HuH-7 (cell line): ENCODE measurements at regions not wholly inside any gene's neighbourhood (a gene's known extent, or its start where the extent isn't known, plus 50 kb on each side); places are given as distances from the start of the nearest gene placed in this dataset.

Experiments used
- DNase-seq: peaks from one replicate; pipeline ENCODE4 v3.0.0; 2011; ENCODE audit warnings: low spot score

DNA sequence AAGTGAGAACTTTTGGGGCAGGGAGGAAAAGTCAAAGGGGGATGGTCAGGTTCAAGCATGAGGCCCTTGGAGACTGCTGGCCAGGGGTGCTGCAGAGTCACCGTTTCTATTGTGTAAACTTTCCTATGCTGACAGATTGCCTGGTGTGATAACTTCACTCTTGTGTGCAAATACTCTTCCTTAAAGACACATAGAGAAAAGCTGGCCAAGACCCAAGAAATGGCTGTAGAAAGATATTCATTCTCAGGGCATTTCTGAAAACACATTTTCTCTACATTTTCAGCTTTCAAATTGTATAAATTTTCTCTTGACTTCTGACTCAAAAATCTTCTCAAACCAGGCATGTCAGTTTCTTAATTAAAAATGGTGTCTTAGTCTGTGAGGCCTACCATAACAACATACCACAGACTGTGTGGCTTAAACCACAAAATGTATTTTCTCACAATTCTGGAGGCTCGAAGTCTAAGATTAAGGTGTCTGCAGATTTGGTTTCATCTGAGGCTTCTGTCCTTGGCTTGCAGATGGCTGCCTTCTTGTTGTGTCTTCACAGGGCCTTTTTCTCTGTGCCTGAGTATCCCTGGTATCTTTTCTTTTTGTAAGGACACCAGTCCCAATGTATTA lies 304.5 kb downstream of the KCNRG start:
- no peak for DNase-seq

- DNase-seq, result no peak
Measured at GRCh38 chr13:50320271-50320862, 305.1 kb downstream of the KCNRG start.

GRCh38 chr13:50322006-50322405 lies 306.8 kb downstream of the KCNRG start:
- no peak for DNase-seq

- DNase-seq, result no peak
Measured at GRCh38 chr13:50323440-50324065, 308.3 kb downstream of the KCNRG start.

DNA sequence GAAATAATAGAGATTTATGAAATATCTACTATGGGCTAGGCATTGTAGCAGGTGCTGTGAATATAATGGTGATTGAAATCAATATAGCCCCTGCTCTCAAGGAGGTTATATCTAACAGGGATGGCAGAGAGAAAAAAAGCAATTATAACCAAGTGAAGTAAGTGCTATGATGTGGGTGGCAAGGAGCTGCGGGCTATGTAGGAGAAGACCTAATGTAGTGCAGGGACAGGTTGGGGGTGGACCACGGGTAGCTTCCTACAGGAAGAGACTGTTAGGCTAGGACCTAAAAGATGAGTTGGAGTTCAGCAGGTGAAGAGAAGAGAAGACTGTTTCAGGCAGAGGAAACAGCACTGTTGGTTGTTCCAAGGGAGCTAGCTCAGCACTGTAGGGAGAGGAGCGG lies 311.0 kb downstream of the KCNRG start:
- no peak for DNase-seq

DNA sequence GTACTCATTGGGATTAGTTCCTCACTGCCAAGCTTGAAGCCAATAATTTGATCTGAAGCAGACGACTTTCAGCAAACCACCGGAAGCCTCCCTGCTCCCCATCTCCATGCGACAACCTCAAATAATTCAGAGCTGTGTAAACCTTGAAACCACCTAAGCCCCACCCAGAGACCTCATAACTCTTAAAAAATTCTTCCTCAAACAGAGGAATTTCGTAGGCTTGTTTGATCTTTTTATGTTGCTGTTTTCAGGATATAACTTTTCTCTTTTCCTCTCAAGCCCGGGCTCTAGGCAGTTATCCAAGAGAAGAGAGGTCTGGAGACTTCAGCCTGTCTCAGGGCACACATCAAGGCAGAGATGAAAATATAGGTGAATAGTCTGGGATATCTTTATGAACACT lies 311.6 kb downstream of the KCNRG start:
- no peak for DNase-seq

GRCh38 chr13:50334115-50334778 lies 319.0 kb downstream of the KCNRG start:
- no peak for DNase-seq

- no peak for DNase-seq
Measured at GRCh38 chr13:50334944-50335343, 319.7 kb downstream of the KCNRG start.

DNA sequence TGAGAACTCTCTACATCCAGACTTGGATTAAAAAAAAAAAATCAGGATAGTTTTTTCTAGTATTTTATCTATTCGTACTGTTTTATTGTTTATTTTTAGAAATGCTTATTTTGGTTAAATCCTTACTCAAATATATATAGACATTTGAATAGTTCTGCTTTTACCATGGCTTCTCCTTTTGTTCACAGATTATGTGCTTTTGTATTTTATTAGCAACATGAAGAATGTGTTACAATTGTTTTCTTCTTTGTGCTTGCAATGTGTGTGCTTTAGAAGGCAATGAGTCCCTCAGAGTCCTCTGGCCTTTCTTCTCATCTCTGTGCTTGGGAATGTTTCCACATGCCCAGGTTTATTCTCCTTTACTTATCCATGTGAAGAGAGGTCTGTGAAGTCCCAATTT lies 324.0 kb downstream of the KCNRG start:
- DNase-seq, result no peak

DNA sequence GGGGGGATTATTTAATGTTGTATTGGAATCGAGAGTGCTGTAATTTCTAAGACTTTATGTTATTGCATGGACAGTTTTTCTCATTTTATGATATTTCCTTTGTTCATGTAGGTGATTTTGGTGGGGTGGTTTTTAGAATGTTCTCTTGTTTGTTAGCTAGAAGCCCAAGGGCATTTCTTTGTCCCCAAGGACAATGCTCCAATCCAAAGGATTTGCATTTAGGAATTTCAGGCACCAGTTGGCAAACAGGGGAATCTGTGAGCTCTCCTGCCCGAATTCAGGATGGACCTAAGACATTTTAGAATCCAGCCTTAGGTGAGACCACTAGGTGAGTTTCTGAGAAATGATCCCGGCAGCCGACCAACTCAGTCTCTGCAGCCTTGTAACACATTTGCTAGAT lies 324.9 kb downstream of the KCNRG start:
- no peak for DNase-seq

DNA sequence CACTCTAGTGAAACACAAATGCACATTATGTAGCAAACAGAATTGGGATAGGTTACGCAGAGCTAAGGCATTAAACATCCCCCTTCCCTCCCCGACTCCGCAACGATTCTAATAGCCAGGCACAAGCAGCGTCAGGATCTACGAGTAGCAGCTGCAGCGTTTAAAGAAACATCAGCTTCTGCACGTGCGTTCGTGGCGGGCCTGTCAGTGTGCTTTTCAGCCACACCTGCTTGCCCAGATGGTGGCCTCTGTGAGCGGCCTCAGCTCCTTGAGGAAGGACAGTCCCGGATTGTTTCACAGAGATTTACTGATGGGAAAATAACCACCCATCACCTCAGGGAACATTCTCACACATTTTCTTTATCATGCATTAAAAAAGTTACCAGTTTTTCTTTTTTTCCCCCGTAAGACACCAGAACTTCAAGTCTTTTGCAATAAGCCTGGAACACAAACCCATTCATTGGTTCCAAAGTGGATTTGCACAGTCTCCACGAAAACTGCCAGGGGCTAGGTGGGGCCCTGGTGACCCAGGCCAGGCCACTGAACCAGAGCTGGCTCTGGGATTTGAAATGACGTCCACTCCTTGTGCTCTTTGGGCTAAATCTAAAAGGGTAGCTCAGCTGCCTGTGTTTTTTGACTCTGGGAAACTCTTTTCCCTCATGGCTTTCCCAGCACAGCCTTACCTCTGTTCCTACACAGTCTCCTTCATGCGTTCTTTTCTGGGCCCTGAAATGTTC lies 325.5 kb downstream of the KCNRG start:
- no peak for DNase-seq

- no peak for DNase-seq
Measured at GRCh38 chr13:50341526-50341925, 326.3 kb downstream of the KCNRG start.

GRCh38 chr13:50344717-50345116 lies 329.5 kb downstream of the KCNRG start:
- no peak for DNase-seq

- DNase-seq, result no peak
Measured at GRCh38 chr13:50345804-50346203, 330.6 kb downstream of the KCNRG start.

GRCh38 chr13:50348371-50348770 lies 333.1 kb downstream of the KCNRG start:
- no peak for DNase-seq

- DNase-seq, result no peak
Measured at GRCh38 chr13:50352720-50353480, 337.7 kb downstream of the KCNRG start.

DNA sequence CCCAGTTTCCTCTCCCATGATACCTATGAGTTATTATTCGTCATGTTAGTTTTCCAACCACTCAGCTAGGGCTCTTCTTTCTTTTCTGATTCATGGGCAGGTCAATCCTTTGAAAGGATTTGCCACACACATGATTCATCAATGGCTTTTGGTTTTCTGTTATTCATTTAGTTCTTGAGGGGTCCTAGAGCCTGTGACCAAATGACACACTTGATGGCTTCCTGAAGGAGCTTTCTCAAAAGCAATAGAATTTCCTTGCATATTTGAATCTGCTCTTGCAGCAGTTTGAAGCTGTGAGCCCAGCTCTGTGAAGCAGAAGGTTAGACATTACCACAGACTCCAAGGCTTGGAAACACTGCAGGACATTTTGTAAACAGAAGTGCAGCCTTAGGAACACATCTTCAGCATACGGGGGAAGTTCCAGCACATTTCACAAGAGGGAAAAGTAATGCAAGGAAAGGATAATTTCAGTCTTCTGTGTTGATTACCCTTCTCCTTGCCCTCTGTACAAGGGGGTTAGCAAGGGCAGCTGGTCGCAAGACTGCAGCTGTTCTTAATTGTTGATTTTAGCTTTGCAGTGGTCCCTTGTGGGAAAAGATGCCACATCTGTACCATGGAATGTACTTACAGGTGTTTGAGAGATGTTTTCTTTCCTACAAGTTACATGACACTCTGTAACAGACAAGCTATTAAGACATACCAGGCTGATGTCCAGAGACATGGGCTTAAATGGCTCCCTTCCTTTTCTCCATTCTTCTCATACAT lies 338.6 kb downstream of the KCNRG start:
- DNase-seq, result no peak

- DNase-seq, result no peak
Measured at GRCh38 chr13:50355797-50356196, 340.6 kb downstream of the KCNRG start.

- DNase-seq, result no peak
Measured at GRCh38 chr13:50357136-50357535, 341.9 kb downstream of the KCNRG start.

- no peak for DNase-seq
Measured at GRCh38 chr13:50357586-50358118, 342.4 kb downstream of the KCNRG start.
